NT2/D1 (cell line): ENCODE measurements at regions not wholly inside any gene's neighbourhood (a gene's known extent, or its start where the extent isn't known, plus 50 kb on each side); places are given as distances from the start of the nearest gene placed in this dataset.

Experiments
- DNase-seq: peaks from one replicate; pipeline ENCODE4 v3.0.0-alpha.2; 2011; ENCODE audit warnings: low read depth, low spot score
- H3K27me3 ChIP-seq: 2 replicates; pipeline ENCODE4 v1.6.0; 2011; ENCODE audit warnings: mild to moderate bottlenecking; ENCODE audit not compliant: insufficient read length, insufficient read depth
- H3K36me3 ChIP-seq: 2 replicates; pipeline ENCODE4 v1.6.1; 2011; ENCODE audit warnings: mild to moderate bottlenecking, low read length, mixed read lengths; ENCODE audit not compliant: insufficient read depth, insufficient read length
- H3K4me1 ChIP-seq: 2 replicates; pipeline ENCODE4 v1.5.1; 2011; ENCODE audit not compliant: insufficient read depth, insufficient read length
- H3K4me3 ChIP-seq: 2 replicates; pipeline ENCODE4 v1.5.1; 2011; ENCODE audit warnings: low read depth; ENCODE audit not compliant: insufficient read length
- H3K9ac ChIP-seq: 2 replicates; pipeline ENCODE4 v1.6.0; 2011; ENCODE audit warnings: low read depth; ENCODE audit not compliant: insufficient read length
- H3K9me3 ChIP-seq: 2 replicates; pipeline ENCODE4 v1.5.1; 2011; ENCODE audit warnings: mild to moderate bottlenecking, low read length; ENCODE audit not compliant: insufficient read depth
- SUZ12 ChIP-seq: IDR thresholded peaks from 2 replicates; pipeline ENCODE4 v1.6.1; 2011; ENCODE audit not compliant: insufficient read length, insufficient read depth; ENCODE audit errors: extremely low read depth
- YY1 ChIP-seq: IDR thresholded peaks from 2 replicates; pipeline ENCODE4 v1.6.1; 2011; ENCODE audit not compliant: insufficient read length, insufficient read depth
- ZNF274 ChIP-seq: IDR thresholded peaks from 2 replicates; pipeline ENCODE4 v1.6.1; 2011; ENCODE audit warnings: mild to moderate bottlenecking, low read depth, low read length

GRCh38 chr4:117941611-117942010 lies 92.7 kb upstream of the NDST3 start:
- TF ChIP-seq SUZ12 (no peak), YY1 (no peak), ZNF274 (no peak)
- Histone ChIP-seq H3K9ac (no peak overlapping the region), H3K27me3 (no peaks in the 10 kb centered on the region), H3K36me3 (no peaks in the 10 kb centered on the region), H3K4me1 (peaks cover 5% of the 10 kb centered on the region), H3K9me3 (no peaks in the 10 kb centered on the region), H3K4me3 (no peak overlapping the region)
- peak; percentile 44 for DNase-seq

GRCh38 chr4:117949621-117950020 lies 84.7 kb upstream of the NDST3 start:
- no peaks in the 10 kb centered on the region for H3K9me3 ChIP-seq
- DNase-seq: no peak
- H3K4me1 ChIP-seq: no peaks in the 10 kb centered on the region
- no peak overlapping the region for H3K4me3 ChIP-seq
- no peak for TF ChIP-seq SUZ12
- TF ChIP-seq YY1: no peak
- TF ChIP-seq ZNF274: no peak
- H3K27me3 ChIP-seq: no peaks in the 10 kb centered on the region
- H3K9ac ChIP-seq: no peak overlapping the region
- H3K36me3 ChIP-seq: no peaks in the 10 kb centered on the region

- no peak overlapping the region for H3K9ac ChIP-seq
- TF ChIP-seq YY1 (no peak), ZNF274 (no peak), SUZ12 (no peak)
Measured at GRCh38 chr4:117957571-117957970, 76.7 kb upstream of the NDST3 start.

GRCh38 chr4:117965622-117966021 lies 68.7 kb upstream of the NDST3 start:
- no peak for DNase-seq
- Histone ChIP-seq H3K4me1 (no peaks in the 10 kb centered on the region), H3K36me3 (no peaks in the 10 kb centered on the region), H3K27me3 (no peaks in the 10 kb centered on the region), H3K4me3 (no peak overlapping the region), H3K9ac (no peak overlapping the region), H3K9me3 (no peaks in the 10 kb centered on the region)
- no peak for TF ChIP-seq ZNF274
- no peak for TF ChIP-seq SUZ12
- no peak for TF ChIP-seq YY1

More at GRCh38 chr4:117957571-117957970, 76.7 kb upstream of the NDST3 start:
- no peak for DNase-seq
- H3K4me1 ChIP-seq: no peaks in the 10 kb centered on the region
- no peak overlapping the region for H3K4me3 ChIP-seq
- H3K36me3 ChIP-seq: no peaks in the 10 kb centered on the region
- no peaks in the 10 kb centered on the region for H3K27me3 ChIP-seq
- H3K9me3 ChIP-seq: no peaks in the 10 kb centered on the region

GRCh38 chr4:117968606-117969005 lies 65.7 kb upstream of the NDST3 start:
- H3K9ac ChIP-seq: no peak overlapping the region
- H3K36me3 ChIP-seq: no peaks in the 10 kb centered on the region
- H3K27me3 ChIP-seq: no peaks in the 10 kb centered on the region
- no peak for DNase-seq
- no peaks in the 10 kb centered on the region for H3K9me3 ChIP-seq
- TF ChIP-seq SUZ12 (no peak), YY1 (no peak), ZNF274 (no peak)
- no peak overlapping the region for H3K4me3 ChIP-seq
- no peaks in the 10 kb centered on the region for H3K4me1 ChIP-seq

- H3K9ac ChIP-seq: no peak overlapping the region
- no peaks in the 10 kb centered on the region for H3K9me3 ChIP-seq
- H3K4me1 ChIP-seq: no peaks in the 10 kb centered on the region
- no peak for TF ChIP-seq ZNF274
- TF ChIP-seq YY1: no peak
- no peak for TF ChIP-seq SUZ12
- DNase-seq: no peak
- no peaks in the 10 kb centered on the region for H3K36me3 ChIP-seq
- H3K4me3 ChIP-seq: no peak overlapping the region
- no peaks in the 10 kb centered on the region for H3K27me3 ChIP-seq
Measured at GRCh38 chr4:117971403-117971802, 62.9 kb upstream of the NDST3 start.

- no peak overlapping the region for H3K9ac ChIP-seq
- no peaks in the 10 kb centered on the region for H3K4me1 ChIP-seq
- no peaks in the 10 kb centered on the region for H3K27me3 ChIP-seq
- no peak overlapping the region for H3K4me3 ChIP-seq
- H3K9me3 ChIP-seq: no peaks in the 10 kb centered on the region
- no peaks in the 10 kb centered on the region for H3K36me3 ChIP-seq
- TF ChIP-seq YY1 (no peak), SUZ12 (no peak), ZNF274 (no peak)
- DNase-seq: no peak
Measured at GRCh38 chr4:117983541-117984365, 50.5 kb upstream of the NDST3 start.

- Histone ChIP-seq H3K4me3 (no peak overlapping the region), H3K9ac (no peak overlapping the region), H3K9me3 (no peaks in the 10 kb centered on the region), H3K4me1 (no peaks in the 10 kb centered on the region), H3K36me3 (no peaks in the 10 kb centered on the region), H3K27me3 (no peaks in the 10 kb centered on the region)
- TF ChIP-seq ZNF274 (no peak), YY1 (no peak), SUZ12 (no peak)
- no peak for DNase-seq
Measured at GRCh38 chr4:117984366-117984680, 50.0 kb upstream of the NDST3 start.
